ENCODE measurements at regions not wholly inside any gene's neighbourhood (a gene's known extent, or its start where the extent isn't known, plus 50 kb on each side); places are given as distances from the start of the nearest gene placed in this dataset.

- TF ChIP-seq CTCF (IDR thresholded peaks at IDR 0.05; ENCODE audit: control extremely low read depth in 1 of 3, insufficient read depth in 1 of 3, low read depth in 1 of 3, low read length in 3 of 3) (no peak), EP300 (IDR thresholded peaks at IDR 0.05; ENCODE audit: borderline replicate concordance in 1 of 2, low read depth in 2 of 2, low read length in 2 of 2) (no peak), TAF1 (IDR thresholded peaks at IDR 0.05; ENCODE audit: low read depth, low read length) (no peak), USF2 (IDR thresholded peaks at IDR 0.05; ENCODE audit: low read length) (no peak), CHD2 (IDR thresholded peaks at IDR 0.05; ENCODE audit: low read length) (no peak), CHD7 (IDR thresholded peaks at IDR 0.05; ENCODE audit: insufficient replicate concordance, low read length) (no peak), ZNF274 (IDR thresholded peaks at IDR 0.05; ENCODE audit: borderline replicate concordance, extremely low read depth, low read length) (no peak), POLR2A (IDR thresholded peaks at IDR 0.05; ENCODE audit: control extremely low read depth in 1 of 2, low read depth in 2 of 2, low read length in 2 of 2) (no peak), CREB1 (IDR thresholded peaks at IDR 0.05) (no peak), POLR2AphosphoS5 (IDR thresholded peaks at IDR 0.05; ENCODE audit: low read depth, low read length) (no peak), RAD21 (IDR thresholded peaks at IDR 0.05 in 1 of 2, conservative IDR thresholded peaks at IDR 0.05 in 1 of 2; ENCODE audit: low read depth in 2 of 2, low read length in 2 of 2) (no peak), EZH2 (IDR thresholded peaks at IDR 0.05; ENCODE audit: low read depth, low read length, severe bottlenecking) (no peak), JUND (IDR thresholded peaks at IDR 0.05; ENCODE audit: low read length) (no peak)
- TF ChIP-seq, protein P1, sequence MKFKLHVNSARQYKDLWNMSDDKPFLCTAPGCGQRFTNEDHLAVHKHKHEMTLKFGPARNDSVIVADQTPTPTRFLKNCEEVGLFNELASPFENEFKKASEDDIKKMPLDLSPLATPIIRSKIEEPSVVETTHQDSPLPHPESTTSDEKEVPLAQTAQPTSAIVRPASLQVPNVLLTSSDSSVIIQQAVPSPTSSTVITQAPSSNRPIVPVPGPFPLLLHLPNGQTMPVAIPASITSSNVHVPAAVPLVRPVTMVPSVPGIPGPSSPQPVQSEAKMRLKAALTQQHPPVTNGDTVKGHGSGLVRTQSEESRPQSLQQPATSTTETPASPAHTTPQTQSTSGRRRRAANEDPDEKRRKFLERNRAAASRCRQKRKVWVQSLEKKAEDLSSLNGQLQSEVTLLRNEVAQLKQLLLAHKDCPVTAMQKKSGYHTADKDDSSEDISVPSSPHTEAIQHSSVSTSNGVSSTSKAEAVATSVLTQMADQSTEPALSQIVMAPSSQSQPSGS (IDR thresholded peaks at IDR 0.05; ENCODE audit: low read length) = no peak
Observed at GRCh38 chr5:15074651-15075050, 203.1 kb upstream of the ANKH start.

All from H1 (cell line).